ENCODE measurements at regions not wholly inside any gene's neighbourhood (a gene's known extent, or its start where the extent isn't known, plus 50 kb on each side); places are given as distances from the start of the nearest gene placed in this dataset.
"Not testable (repeated sequence)": the region's sequence is repeated elsewhere in the genome, so short reads cannot be mapped to it uniquely, and the experiment has no call there.

DNA sequence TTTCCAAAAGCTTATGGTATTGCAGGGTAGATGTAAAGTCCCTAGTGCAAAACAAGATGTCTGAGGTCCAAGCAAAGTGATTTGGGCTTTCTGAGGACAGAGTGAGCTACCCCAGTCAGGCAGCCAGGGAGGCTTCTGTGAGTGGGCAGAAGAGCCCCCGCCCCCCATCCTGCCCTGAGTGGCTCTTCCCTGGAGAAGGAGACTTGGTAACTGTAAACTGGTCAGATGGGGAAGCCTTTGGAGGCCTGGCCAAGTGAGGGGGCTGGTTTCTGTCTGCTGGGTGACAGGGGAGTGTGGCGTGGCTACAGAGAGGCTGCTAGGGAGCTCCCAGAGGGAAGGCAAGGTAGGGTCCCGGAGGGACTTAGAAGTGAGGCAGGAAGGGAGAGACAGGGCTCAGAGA, 181.3 kb upstream of the HAAO start:
- H3K4me2 ChIP-seq (ENCODE audit: low read length), result no peak overlapping the region
- no peak overlapping the region for H2AFZ ChIP-seq
- H3K27ac ChIP-seq, result no peak overlapping the region

DNA sequence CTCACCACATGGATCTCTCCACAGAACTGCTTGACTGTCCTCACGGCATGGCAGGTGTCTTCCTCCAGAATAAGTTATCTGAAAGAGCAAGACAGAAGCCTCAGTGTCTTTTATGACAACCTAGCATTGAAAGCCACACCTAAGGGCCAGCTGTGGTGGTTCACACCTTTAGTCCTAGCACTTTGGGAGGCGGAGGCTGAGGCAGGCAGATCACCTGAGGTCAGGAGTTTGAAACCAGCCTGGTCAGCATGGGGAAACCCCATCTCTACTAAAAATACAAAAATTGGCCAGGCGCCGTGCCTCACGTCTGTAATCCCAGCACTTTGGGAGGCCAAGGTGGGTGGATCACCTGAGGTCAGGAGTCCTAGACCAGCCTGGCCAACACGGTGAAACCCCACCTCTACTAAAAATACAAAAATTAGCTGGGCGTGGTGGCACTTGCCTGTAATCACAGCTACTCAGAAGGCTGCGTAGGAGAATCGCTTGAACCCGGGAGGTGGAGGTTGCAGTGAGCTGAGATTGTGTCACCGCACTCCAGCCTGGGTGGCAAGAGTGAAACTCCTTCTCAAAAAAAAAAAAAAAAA, 180.6 kb upstream of the HAAO start:
- H3K9me3 ChIP-seq (ENCODE audit: control insufficient read depth, low read length); H3K4me2 ChIP-seq (ENCODE audit: low read length); H3K4me1 ChIP-seq; H3K36me3 ChIP-seq (ENCODE audit: control insufficient read depth, insufficient read depth, low read length); H3K4me3 ChIP-seq (ENCODE audit: low read depth, low read length); H3K27ac ChIP-seq; H3K9ac ChIP-seq; H3K79me2 ChIP-seq; H2AFZ ChIP-seq; H3K27me3 ChIP-seq (ENCODE audit: control insufficient read depth, insufficient read depth, low read length): not testable (repeated sequence)

More for the DNA sequence above, 181.3 kb upstream of the HAAO start:
- no peaks in the 10 kb centered on the region for H3K79me2 ChIP-seq
- TF ChIP-seq, protein P1, sequence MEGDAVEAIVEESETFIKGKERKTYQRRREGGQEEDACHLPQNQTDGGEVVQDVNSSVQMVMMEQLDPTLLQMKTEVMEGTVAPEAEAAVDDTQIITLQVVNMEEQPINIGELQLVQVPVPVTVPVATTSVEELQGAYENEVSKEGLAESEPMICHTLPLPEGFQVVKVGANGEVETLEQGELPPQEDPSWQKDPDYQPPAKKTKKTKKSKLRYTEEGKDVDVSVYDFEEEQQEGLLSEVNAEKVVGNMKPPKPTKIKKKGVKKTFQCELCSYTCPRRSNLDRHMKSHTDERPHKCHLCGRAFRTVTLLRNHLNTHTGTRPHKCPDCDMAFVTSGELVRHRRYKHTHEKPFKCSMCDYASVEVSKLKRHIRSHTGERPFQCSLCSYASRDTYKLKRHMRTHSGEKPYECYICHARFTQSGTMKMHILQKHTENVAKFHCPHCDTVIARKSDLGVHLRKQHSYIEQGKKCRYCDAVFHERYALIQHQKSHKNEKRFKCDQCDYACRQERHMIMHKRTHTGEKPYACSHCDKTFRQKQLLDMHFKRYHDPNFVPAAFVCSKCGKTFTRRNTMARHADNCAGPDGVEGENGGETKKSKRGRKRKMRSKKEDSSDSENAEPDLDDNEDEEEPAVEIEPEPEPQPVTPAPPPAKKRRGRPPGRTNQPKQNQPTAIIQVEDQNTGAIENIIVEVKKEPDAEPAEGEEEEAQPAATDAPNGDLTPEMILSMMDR (IDR thresholded peaks at IDR 0.05), result no peak
- no peak overlapping the region for H3K9ac ChIP-seq
- H3K27me3 ChIP-seq (ENCODE audit: control insufficient read depth, insufficient read depth, low read length), result no peaks in the 10 kb centered on the region
- H3K9me3 ChIP-seq (ENCODE audit: control insufficient read depth, low read length), result no peaks in the 10 kb centered on the region
- H3K36me3 ChIP-seq (ENCODE audit: control insufficient read depth, insufficient read depth, low read length), result no peaks in the 10 kb centered on the region
- H3K4me1 ChIP-seq, result no peaks in the 10 kb centered on the region
- H3K4me3 ChIP-seq (ENCODE audit: low read depth, low read length), result no peak overlapping the region

DNA sequence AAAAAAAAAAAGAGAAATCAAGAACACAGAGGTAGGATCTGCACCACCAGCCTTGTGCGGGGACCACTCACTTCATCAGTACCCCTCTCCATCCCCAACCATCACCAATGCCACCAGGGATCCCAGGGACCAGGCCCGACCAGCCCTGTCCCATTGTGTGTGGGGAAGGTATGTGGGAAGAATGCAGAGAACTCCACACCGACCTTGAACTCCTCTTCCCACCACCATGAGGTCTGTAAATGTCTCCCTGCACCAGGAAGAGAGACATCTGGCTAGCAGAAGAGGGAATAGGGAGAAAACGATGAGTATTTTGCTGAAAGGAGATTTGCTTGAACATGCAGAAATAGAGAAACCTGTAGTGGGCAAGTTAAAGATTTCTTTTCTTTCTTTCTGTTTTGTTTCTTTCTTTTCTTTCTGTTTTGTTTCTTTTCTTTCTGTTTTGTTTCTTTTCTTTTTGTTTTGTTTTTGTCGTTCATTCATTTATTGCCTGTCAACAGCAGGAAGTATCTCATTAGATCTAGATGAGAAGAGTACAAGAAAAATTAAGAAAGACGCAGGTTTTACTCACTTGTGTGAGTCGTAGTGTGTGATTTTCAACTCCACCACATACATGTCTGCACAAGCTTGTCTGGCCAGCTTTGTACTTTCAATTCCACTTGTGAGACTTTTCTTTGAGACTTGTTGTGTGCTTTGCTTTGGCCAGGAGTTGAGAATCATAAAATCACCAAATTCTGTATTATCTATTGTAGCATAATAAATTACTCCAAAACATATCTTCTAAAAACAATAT, 179.8 kb upstream of the HAAO start:
- Histone ChIP-seq H3K9me3 (ENCODE audit: control insufficient read depth, low read length) (no peaks in the 10 kb centered on the region), H3K4me3 (ENCODE audit: low read depth, low read length) (no peak overlapping the region), H3K9ac (no peak overlapping the region), H3K4me1 (no peaks in the 10 kb centered on the region), H3K79me2 (no peaks in the 10 kb centered on the region), H3K27me3 (ENCODE audit: control insufficient read depth, insufficient read depth, low read length) (no peaks in the 10 kb centered on the region), H3K4me2 (ENCODE audit: low read length) (no peak overlapping the region), H3K27ac (no peak overlapping the region), H3K36me3 (ENCODE audit: control insufficient read depth, insufficient read depth, low read length) (no peaks in the 10 kb centered on the region), H2AFZ (no peak overlapping the region)
- TF ChIP-seq, protein P1 (IDR thresholded peaks at IDR 0.05), result no peak

DNA sequence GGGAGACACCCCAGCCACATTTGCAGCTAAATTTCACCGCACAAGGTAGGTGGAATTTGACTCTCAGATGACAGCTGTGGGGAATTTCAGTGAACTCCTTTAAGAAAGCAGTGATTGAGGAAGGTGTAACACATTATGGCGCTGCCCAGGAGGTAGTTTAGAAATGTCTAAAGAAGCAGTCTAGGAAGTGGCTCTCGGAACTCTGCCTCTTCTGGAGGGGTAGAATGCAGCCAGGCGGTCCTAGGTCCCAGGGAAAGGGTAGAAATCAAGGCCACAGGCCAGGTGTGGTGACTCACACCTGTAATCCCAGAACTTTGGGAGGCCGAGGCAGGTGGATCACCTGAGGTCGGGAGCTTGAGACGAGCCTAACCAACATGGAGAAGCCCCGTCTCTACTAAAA, 179.0 kb upstream of the HAAO start:
- Histone ChIP-seq H3K4me2 (ENCODE audit: low read length) (no peak overlapping the region), H3K4me3 (ENCODE audit: low read depth, low read length) (no peak overlapping the region), H3K9ac (no peak overlapping the region), H3K4me1 (no peaks in the 10 kb centered on the region), H3K27me3 (ENCODE audit: control insufficient read depth, insufficient read depth, low read length) (no peaks in the 10 kb centered on the region), H2AFZ (no peak overlapping the region), H3K79me2 (no peaks in the 10 kb centered on the region), H3K27ac (no peak overlapping the region), H3K9me3 (ENCODE audit: control insufficient read depth, low read length) (no peaks in the 10 kb centered on the region), H3K36me3 (ENCODE audit: control insufficient read depth, insufficient read depth, low read length) (no peaks in the 10 kb centered on the region)
- TF ChIP-seq, protein P1 (IDR thresholded peaks at IDR 0.05), result no peak

DNA sequence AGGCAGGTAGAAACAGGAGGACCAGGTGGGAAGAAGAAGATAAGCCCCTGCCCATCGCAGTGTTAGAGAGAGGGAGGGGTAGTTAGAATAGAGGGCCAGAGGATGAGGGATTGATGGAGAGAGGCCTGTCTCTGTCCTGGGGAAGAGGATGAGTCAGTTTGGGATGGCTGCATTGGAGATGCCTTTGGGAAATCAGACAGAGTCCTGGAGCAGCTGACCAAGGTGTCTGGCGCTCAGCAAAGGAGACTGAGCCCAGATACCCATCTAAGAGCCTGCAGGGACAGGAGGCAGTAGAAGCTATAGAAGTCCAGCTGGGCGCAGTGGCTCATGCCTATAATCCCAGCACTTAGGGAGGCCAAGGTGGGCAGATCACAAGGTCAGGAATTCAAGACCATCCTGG, 177.8 kb upstream of the HAAO start:
- H3K9me3 ChIP-seq (ENCODE audit: control insufficient read depth, low read length), result no peaks in the 10 kb centered on the region
- H3K79me2 ChIP-seq, result no peaks in the 10 kb centered on the region
- no peak overlapping the region for H3K4me2 ChIP-seq (ENCODE audit: low read length)
- no peaks in the 10 kb centered on the region for H3K27me3 ChIP-seq (ENCODE audit: control insufficient read depth, insufficient read depth, low read length)
- H3K9ac ChIP-seq, result no peak overlapping the region
- H2AFZ ChIP-seq, result no peak overlapping the region
- H3K4me1 ChIP-seq, result no peaks in the 10 kb centered on the region
- H3K36me3 ChIP-seq (ENCODE audit: control insufficient read depth, insufficient read depth, low read length), result no peaks in the 10 kb centered on the region
- no peak overlapping the region for H3K4me3 ChIP-seq (ENCODE audit: low read depth, low read length)
- no peak overlapping the region for H3K27ac ChIP-seq
- TF ChIP-seq, protein P1 (IDR thresholded peaks at IDR 0.05), result no peak

Measured in parathyroid adenoma (tissue), 2 donors.